ENCODE measurements at regions not wholly inside any gene's neighbourhood (a gene's known extent, or its start where the extent isn't known, plus 50 kb on each side); places are given as distances from the start of the nearest gene placed in this dataset.

DNA sequence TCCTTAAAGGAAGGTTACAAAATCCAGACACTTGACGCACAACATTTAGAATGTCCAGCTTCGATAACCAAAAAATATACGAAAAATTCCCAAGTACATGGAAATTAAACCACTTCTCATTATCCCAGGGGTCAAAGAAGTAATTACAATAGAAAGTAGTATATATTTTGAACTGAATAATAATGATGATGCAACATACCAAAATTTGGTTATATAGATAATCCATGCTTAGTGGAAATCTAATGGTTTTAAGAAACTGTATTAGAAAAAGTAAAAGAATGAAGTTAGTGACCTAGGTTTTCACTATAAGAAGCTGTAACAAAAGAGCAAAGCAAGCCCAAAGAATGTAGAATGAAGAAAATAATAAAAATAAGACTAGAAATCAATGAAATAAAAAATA is 204.0 kb upstream of the PUM3 start:
- TF ChIP-seq, protein P1, sequence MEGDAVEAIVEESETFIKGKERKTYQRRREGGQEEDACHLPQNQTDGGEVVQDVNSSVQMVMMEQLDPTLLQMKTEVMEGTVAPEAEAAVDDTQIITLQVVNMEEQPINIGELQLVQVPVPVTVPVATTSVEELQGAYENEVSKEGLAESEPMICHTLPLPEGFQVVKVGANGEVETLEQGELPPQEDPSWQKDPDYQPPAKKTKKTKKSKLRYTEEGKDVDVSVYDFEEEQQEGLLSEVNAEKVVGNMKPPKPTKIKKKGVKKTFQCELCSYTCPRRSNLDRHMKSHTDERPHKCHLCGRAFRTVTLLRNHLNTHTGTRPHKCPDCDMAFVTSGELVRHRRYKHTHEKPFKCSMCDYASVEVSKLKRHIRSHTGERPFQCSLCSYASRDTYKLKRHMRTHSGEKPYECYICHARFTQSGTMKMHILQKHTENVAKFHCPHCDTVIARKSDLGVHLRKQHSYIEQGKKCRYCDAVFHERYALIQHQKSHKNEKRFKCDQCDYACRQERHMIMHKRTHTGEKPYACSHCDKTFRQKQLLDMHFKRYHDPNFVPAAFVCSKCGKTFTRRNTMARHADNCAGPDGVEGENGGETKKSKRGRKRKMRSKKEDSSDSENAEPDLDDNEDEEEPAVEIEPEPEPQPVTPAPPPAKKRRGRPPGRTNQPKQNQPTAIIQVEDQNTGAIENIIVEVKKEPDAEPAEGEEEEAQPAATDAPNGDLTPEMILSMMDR (conservative IDR thresholded peaks at IDR 0.05 in 1 of 2, IDR thresholded peaks at IDR 0.05 in 1 of 2; ENCODE audit: low read depth in 1 of 2, low read length in 2 of 2): no peak
- no peak for TF ChIP-seq EZH2 (IDR thresholded peaks at IDR 0.05; ENCODE audit: low read length, missing control alignments)
